NB4 (cell line): ENCODE measurements at regions not wholly inside any gene's neighbourhood (a gene's known extent, or its start where the extent isn't known, plus 50 kb on each side); places are given as distances from the start of the nearest gene placed in this dataset.

Source experiments
- DNase-seq: peaks from one replicate; pipeline ENCODE4 v3.0.0; 2010; ENCODE audit warnings: low read depth
- H3K4me3 ChIP-seq: one replicate; pipeline ENCODE4 v1.5.1; 2011; ENCODE audit warnings: mild to moderate bottlenecking, low read depth, low read length, moderate library complexity
- MYC ChIP-seq: IDR thresholded peaks from 2 replicates; pipeline ENCODE4 v1.6.1; 2011; ENCODE audit warnings: low read depth, low read length
- POLR2A ChIP-seq: IDR thresholded peaks from 2 replicates; pipeline ENCODE4 v1.6.1; 2011; ENCODE audit warnings: mild to moderate bottlenecking; ENCODE audit not compliant: insufficient read length; ENCODE audit errors: extremely low read depth
- TF ChIP-seq, protein P1 (sequence below): IDR thresholded peaks from 2 replicates; pipeline ENCODE4 v1.6.1; 2011; ENCODE audit warnings: low read depth, low read length
- TF ChIP-seq, protein P2 (sequence below): IDR thresholded peaks from one replicate; pipeline ENCODE4 v1.5.1; 2012; ENCODE audit warnings: low read depth, low read length

DNA sequence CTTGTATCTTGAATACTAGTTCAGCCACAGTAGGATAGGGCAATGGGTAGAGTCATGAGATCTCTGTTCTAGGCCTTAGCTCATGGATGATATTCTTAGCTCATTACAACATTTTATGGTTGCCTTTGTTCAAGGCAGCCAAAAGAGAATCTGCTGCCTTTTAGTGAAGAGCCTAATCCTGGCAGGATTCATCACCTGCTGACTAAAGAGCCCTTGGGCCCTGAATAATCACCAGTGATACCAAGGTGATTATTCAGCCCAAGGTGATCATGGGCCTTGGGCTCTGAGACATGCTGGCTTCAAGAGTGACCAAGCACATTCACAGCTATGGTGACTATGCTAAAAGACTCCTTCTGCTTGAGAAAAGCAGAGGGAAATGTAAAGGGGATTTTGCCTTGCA, 143.3 kb upstream of the MYO16 start:
- no peak overlapping the region for H3K4me3 ChIP-seq
- DNase-seq: no peak
- TF ChIP-seq, protein P1, sequence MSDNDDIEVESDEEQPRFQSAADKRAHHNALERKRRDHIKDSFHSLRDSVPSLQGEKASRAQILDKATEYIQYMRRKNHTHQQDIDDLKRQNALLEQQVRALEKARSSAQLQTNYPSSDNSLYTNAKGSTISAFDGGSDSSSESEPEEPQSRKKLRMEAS: no peak
- TF ChIP-seq, protein P2, sequence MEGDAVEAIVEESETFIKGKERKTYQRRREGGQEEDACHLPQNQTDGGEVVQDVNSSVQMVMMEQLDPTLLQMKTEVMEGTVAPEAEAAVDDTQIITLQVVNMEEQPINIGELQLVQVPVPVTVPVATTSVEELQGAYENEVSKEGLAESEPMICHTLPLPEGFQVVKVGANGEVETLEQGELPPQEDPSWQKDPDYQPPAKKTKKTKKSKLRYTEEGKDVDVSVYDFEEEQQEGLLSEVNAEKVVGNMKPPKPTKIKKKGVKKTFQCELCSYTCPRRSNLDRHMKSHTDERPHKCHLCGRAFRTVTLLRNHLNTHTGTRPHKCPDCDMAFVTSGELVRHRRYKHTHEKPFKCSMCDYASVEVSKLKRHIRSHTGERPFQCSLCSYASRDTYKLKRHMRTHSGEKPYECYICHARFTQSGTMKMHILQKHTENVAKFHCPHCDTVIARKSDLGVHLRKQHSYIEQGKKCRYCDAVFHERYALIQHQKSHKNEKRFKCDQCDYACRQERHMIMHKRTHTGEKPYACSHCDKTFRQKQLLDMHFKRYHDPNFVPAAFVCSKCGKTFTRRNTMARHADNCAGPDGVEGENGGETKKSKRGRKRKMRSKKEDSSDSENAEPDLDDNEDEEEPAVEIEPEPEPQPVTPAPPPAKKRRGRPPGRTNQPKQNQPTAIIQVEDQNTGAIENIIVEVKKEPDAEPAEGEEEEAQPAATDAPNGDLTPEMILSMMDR: no peak
- TF ChIP-seq MYC (no peak), POLR2A (no peak)

DNA sequence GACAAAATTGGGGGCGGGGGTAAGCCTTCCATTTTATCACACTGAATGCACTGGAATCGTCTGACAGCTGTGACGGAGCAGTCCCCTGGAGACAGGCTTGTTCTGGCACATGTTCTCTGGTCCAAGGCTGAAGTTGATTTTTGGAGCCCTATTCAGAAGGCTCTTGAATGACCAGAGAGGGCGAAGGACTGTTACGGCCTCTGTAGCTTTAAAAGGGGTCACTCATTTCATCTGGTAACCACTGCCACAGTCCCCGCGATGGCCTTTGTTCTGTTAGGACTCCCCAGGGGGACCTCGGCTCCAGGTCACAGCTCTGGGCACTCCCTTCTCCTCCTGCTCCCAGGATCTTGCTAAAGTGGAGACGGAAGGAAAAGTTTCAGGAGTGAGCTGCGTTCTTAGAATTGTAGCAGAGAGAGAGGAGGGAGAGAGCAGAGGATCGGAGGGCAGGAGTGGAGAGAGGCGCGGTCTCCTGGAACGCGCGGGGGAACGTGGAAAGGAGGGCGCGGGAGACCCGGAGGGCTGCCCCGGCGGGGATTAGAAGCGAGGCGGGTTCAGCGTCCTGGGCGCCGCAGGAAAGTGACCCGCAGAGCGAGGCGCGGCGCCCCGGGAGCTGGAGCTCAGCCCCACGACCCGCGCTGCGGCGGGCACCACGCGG, 134.3 kb upstream of the MYO16 start:
- no peak for DNase-seq
- TF ChIP-seq, protein P1: no peak
- H3K4me3 ChIP-seq: no peak overlapping the region

DNA sequence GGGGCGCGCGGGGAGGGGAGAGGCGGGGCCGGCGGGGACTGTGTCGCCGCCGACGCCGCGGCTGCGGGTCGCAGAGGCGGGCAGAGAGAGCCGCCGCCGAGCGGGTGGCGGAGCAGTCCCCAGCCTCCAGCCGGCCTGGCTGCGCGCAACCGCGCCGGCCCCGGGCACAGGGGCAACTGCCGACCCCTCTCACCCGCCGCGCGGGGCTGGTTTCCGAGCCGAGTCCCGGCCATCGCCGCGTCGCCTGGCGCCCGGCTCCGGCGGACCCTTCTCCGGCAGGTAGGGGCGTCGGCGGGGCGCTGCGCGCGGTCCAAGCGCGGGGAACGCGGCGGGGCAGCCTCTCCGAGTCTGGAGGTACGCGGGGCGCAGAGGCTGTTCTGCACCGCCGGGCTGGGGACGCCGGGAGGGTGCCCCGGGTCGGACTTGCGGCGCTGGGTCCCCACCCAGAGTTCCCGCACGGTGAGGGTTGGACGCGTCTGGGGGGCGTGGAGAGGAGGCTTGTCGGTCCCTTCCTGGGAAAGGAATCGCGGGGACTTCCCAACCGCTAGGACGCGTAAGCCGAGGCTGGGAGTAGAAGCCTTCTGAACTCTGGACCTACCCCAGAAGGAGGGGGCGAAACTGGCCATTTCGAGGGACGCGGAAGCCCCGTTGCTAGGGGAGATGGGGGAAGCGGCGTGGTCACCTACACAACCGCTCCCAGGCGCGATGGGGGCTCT, 133.6 kb upstream of the MYO16 start:
- DNase-seq: no peak
- TF ChIP-seq POLR2A (no peak), MYC (no peak)
- TF ChIP-seq, protein P2: no peak
- TF ChIP-seq, protein P1: no peak
- no peak overlapping the region for H3K4me3 ChIP-seq

DNA sequence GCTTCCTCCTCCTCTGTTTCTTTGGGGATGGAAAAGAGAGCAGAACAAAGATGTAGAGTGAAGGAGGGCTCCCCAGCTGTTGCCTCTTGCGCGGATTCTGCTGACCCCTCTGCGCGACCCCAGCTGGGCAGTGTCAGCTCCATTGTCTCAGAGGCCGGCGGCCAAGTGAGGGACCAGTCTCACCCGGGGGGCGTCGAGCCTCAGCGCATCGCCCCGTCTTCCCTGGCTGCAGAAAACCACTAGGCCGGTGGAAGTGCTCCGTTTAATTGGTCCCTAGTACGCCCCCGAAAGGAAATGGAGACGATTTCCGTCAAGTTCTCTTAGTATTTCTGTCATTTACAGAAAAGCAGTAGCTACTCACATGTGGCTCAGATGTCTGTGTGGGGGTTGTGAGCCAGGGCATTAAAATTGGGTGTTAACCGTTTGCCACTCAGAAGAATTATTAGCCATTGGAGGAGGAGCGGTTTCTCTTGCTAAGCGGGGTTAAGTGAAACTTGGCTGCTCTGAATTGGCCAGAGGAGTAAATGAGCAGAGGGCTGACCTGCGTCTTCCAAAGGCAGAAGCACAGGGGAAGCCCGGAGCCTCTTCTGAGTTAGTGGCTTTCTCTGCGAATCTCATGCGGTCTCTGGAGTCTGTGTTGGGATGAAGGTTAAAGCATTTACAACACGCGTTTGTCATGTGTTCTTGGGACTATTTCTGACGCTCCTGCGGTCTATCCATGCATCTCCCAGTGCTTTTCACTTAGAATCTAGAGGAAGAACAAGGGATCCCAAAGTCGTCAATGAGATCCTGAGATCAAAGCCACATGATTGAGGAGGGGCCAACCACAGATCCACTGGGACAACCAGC, 132.8 kb upstream of the MYO16 start:
- H3K4me3 ChIP-seq: no peak overlapping the region
- TF ChIP-seq, protein P2: no peak
- TF ChIP-seq POLR2A: no peak
- TF ChIP-seq, protein P1: no peak
- no peak for TF ChIP-seq MYC
- DNase-seq: peak; percentile 9

DNA sequence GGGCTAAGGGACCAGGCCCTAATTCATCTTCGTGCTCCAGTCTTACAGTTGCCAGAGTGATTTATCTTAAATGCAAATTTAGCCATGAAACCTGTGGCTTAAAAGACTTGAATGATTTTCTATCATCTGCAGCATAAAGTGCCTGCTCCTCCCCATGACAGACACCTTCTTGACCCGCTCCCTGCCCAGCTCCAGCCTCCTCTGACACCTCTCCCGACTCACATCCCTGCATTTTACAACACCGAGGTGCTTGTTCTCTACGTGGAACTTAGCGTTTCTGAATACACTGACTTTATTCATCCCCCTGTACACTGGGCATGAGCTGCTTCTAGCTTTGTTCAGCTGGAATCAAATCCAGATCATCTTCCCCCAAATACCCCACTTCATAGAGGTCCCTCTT, 128.7 kb upstream of the MYO16 start:
- no peak for DNase-seq
- no peak for TF ChIP-seq POLR2A
- TF ChIP-seq, protein P2: no peak
- TF ChIP-seq MYC: no peak
- TF ChIP-seq, protein P1: no peak
- no peak overlapping the region for H3K4me3 ChIP-seq
